ENCODE measurements at regions not wholly inside any gene's neighbourhood (a gene's known extent, or its start where the extent isn't known, plus 50 kb on each side); places are given as distances from the start of the nearest gene placed in this dataset.

DNA sequence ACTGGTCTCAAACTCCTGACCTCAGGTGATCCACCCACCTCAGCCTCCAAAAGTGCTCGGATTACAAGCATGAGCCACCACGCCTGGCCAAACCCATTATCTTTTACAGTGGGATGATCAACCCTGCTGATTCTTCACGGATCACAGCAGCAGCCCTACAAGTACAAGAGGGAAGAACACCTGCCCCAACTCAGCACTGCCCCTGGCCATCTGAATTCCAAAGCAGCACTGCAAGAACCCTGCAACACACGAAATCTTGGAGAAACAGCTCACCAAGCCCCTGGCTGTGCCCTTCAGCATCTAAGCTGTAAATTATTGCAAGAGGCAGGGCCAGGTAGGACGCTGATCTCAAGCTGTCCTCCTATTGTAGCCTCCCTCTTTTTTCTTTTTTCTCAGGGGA lies 54.5 kb upstream of the MC3R start:
- peaks cover 0 to 13% (median 0%) of the 10 kb centered on the region in 3 donors for H3K27me3 ChIP-seq
- no peaks in the 10 kb centered on the region for H3K4me1 ChIP-seq
- no peak for TF ChIP-seq EP300 (IDR thresholded peaks at IDR 0.05)
- TF ChIP-seq, protein P1, sequence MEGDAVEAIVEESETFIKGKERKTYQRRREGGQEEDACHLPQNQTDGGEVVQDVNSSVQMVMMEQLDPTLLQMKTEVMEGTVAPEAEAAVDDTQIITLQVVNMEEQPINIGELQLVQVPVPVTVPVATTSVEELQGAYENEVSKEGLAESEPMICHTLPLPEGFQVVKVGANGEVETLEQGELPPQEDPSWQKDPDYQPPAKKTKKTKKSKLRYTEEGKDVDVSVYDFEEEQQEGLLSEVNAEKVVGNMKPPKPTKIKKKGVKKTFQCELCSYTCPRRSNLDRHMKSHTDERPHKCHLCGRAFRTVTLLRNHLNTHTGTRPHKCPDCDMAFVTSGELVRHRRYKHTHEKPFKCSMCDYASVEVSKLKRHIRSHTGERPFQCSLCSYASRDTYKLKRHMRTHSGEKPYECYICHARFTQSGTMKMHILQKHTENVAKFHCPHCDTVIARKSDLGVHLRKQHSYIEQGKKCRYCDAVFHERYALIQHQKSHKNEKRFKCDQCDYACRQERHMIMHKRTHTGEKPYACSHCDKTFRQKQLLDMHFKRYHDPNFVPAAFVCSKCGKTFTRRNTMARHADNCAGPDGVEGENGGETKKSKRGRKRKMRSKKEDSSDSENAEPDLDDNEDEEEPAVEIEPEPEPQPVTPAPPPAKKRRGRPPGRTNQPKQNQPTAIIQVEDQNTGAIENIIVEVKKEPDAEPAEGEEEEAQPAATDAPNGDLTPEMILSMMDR (IDR thresholded peaks at IDR 0.05), result no peak
- no peak for TF ChIP-seq POLR2AphosphoS5 (IDR thresholded peaks at IDR 0.05)
- TF ChIP-seq POLR2A (IDR thresholded peaks at IDR 0.05), result no peak
- no peak overlapping the region for H3K4me3 ChIP-seq
- WGBS, 5 donors, result 46 to 55% (median 52%) methylated on average over 5 of the region's 5 CpGs
- intact Hi-C loops (cut with DNase I; ENCODE audit: low total_unique reads), result no loop called here
- peaks cover 0 to 7% (median 5%) of the 10 kb centered on the region in 4 donors for H3K9me3 ChIP-seq
- H3K36me3 ChIP-seq, result no peaks in the 10 kb centered on the region
- no peak for DNase-seq
- no peak overlapping the region for H3K27ac ChIP-seq

DNA sequence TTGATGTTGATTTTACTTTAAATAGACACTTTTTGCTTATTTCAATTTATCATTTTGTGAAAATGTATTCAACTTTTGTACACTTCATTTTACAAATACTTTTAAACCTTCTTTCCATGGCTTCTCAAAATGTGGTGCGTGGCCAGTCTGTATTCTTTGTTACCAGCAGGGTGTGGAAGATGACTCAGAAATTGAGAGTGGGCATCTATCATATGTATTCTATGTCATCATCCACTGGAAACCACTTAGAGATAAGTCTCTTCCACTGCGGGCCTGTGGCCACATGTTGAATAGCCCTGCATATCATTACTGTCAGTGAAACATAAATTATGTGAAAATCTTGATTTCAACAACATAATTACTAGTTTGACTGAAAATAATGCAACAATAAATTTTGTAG lies 52.6 kb upstream of the MC3R start:
- intact Hi-C loops (cut with DNase I; ENCODE audit: low total_unique reads), result no loop called here
- no peak for DNase-seq
- H3K27me3 ChIP-seq, result peaks cover 0 to 9% (median 0%) of the 10 kb centered on the region in 3 donors
- H3K4me3 ChIP-seq, result no peak overlapping the region
- 60 to 72% (median 70%) methylated on average over 2 of the region's 2 CpGs for WGBS, 5 donors
- no peaks in the 10 kb centered on the region for H3K4me1 ChIP-seq
- no peak overlapping the region for H3K27ac ChIP-seq
- TF ChIP-seq, protein P1 (IDR thresholded peaks at IDR 0.05), result no peak
- no peak for TF ChIP-seq EP300 (IDR thresholded peaks at IDR 0.05)
- no peak for TF ChIP-seq POLR2A (IDR thresholded peaks at IDR 0.05)
- no peak for TF ChIP-seq POLR2AphosphoS5 (IDR thresholded peaks at IDR 0.05)
- no peaks in the 10 kb centered on the region for H3K36me3 ChIP-seq
- peaks cover 10 to 25% (median 24%) of the 10 kb centered on the region in 4 donors for H3K9me3 ChIP-seq
